NK-92 treated with Interleukin-12 subunit alpha and Interleukin-12 subunit beta, amount 100 ng/mL, for 24 hours (cell line): ENCODE measurements at regions not wholly inside any gene's neighbourhood (a gene's known extent, or its start where the extent isn't known, plus 50 kb on each side); places are given as distances from the start of the nearest gene placed in this dataset.
"Not testable (repeated sequence)": the region's sequence is repeated elsewhere in the genome, so short reads cannot be mapped to it uniquely, and the experiment has no call there.

ENCODE experiments used
- DNase-seq: peaks from one replicate; lab custom pipeline; 2025; lab: John Stamatoyannopoulos, UW

DNA sequence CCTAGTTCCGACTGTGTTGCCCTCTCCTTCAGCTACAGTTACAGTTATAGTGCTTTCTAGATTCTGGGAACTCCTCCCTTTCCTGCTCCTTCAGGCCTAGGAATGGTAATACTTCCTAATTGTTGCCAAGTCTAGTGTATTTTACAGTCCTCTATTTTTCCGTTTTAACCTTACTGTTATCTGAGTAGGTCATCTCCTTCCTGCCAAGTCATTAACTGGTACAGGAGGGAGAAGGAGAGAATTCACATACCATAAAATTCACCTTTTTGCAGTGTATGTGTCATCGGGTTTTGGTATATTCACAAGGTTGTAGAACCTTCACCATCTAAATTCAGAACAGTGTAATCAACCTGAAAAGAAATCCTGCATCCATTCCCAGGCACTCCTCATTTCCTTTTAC is 335.4 kb upstream of the MEF2C start:
- DNase-seq = no peak

DNA sequence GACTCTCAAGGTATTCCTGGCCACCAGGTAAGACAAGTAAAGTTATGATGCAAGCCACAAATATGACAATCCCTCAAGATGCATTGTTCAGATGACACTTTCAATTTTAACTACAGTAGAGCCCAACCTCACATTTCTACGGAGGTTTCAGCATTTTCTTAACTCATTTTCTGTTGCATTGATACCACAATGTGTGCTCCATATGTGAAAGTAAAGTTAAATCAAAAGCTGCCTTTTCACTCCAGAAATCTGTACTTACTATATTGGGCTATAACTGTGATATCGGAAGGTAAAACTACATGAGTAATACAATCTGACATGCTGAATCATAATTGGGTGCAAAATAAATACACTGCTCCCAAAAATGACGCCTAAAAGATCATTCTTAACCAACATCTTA is 333.6 kb upstream of the MEF2C start:
- no peak for DNase-seq

DNA sequence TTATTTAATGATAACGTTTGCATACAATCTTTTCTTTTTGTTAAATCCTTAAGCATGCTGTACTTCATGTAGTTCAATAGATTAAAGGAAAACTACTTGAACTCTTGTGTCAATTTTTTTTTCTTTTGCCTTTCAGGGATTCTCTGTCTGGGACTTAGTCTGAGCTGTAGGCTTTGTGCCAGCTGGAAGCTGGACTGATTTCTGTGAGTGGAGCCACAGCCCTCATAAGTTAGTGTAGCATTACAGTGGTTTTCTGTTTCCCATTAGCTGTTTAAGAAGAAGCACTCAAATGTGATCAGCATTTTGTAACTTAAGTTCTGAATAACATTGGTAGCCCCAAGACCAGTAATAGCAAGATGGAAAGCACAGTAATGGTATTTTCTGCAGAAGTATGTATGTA is 330.6 kb upstream of the MEF2C start:
- DNase-seq = no peak

DNA sequence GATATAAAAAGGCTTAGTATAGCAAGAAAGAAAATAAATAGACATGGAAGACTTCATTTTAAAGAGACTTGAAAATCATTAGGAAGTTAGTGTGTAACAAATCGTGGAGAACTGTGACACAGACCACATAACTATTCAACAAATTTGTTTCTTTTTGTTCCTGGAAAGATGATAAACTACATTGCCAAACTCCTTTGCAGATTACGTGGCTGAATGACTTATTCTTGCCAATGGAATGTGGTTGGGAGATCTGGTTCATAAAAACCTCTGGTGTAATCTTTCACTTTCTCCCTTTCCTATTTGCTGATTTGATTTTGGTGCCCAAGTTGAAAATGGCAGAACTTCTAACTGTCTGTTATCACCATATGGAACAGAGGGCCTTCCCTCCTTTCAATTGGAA is 328.9 kb upstream of the MEF2C start:
- no peak for DNase-seq

DNA sequence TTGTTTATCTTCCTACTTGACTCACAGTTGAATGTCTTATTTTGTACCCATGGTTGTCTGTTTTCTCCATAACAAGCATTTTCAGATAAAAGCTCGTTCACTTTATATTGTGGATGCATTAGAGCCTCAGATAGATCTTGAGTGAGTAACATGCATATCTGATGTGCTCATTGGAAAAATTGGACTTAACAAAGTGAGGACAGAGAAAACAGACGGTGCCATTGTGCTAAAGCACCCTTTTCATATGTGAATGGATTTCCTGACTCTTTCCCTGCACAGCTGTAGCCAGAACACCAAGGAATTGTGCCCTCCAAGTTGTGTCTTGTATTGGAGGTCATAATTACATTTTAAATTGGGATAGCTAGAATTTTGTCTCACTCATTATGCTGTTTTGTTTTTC is 325.8 kb upstream of the MEF2C start:
- DNase-seq = no peak

DNA sequence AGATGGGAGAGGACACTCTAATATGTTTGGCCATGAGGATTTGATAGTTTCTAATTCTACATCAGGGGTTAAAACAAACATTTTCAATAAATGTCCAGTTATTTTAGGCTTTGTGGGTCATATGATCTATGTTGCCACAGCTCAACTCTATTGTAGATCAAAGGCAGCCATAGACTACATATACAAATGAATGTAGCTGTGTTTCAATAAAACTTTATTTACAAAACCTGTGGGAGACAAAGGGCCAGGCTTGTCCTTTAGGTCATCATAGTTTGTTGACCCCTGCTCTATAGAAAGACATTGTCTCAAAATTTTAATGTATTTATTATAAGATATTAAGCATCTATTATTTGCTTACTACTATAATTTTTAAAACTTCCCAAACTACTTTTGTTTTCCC is 325.4 kb upstream of the MEF2C start:
- no peak for DNase-seq

DNA sequence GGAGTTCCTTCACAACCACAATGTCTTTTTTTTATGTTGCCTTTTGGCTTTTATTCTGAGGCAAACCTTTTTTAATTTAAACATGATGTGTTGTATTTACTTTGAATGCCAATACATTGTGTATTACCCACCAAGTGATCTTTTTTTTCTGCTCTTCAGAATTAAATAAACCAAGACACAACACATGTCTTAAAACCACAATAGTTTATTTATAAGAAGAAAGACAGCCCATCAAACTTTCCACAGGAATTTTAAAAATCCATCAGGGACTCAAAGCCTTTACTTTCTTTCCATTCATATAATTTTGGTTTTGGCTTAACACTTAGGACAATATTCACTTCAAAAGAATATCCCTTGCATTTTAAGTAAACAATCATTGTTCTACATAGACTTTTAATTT is 321.8 kb upstream of the MEF2C start:
- DNase-seq = no peak

DNA sequence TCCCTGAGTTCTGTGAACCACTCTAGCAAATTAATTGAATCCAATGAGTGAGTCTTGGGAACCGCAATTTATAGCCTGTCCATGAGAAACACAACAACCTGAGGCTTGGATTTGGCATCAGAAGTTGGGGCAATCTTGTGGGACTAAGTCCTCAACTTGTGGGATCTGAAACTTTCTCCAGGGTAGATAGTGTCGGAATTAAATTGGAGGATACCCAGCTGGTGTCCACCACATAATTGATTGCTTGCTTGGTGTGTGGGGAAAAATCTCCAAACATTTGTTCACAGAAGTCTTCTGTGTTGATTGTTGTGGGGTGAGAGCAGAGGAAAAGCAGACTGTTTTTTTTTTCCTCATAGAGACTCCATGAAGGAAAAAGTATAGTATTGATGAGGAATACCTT is 320.6 kb upstream of the MEF2C start:
- DNase-seq = no peak

DNA sequence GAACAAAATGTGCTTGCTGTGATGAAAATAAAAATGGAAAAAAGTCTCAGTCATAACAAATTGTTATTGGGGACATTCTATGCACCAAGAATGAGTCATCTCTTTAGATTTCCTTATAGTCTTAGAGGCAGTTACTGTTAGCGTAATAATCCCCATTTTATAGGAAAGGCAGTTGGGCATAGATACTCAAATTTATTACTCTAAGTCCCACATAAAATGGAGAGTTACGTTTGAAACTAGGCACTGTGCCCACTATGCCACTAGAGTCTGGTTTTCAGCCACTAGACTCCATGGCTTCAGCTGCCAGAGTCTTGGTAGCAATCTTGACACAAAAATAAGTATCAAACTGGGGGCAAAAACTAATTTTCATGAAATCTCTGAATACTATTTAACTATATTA is 317.9 kb upstream of the MEF2C start:
- no peak for DNase-seq

DNA sequence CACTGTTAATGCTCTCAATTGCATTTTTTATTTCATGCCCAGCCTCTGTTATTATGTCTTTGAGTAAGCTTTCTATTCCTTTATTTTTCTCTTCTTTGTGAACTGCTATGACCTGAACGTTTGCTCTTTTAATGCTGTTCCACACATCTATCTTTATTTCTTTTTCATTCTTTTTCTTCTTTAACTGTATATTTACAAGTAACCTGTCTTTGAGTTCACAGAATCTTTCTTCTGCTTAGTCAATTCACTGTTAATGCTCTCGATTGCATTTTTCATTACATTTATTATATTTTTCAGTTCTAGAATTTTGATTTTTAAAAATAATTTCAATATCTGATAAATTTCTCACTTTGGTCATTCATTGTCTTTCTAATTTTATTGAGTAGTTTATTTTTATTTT is 316.3 kb upstream of the MEF2C start:
- DNase-seq = no peak

DNA sequence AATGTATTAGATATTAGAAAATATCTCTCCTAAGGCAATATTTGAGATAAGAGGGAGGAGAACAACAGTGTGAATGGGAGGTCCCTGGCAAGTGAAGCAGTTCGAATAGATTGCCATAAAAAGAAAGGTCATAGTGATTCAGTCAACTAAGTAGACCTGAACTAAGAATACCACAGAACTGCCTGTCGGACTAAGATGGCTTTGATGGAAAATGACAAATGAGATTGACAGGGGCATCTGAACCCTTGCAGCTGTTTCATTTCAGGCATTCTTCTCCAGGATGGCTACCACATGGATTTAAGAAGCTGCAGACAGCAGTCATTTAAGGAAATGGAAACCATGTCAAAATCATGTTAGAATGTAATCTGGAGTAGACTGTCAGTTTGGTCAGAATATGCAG is 308.4 kb upstream of the MEF2C start:
- no peak for DNase-seq

DNA sequence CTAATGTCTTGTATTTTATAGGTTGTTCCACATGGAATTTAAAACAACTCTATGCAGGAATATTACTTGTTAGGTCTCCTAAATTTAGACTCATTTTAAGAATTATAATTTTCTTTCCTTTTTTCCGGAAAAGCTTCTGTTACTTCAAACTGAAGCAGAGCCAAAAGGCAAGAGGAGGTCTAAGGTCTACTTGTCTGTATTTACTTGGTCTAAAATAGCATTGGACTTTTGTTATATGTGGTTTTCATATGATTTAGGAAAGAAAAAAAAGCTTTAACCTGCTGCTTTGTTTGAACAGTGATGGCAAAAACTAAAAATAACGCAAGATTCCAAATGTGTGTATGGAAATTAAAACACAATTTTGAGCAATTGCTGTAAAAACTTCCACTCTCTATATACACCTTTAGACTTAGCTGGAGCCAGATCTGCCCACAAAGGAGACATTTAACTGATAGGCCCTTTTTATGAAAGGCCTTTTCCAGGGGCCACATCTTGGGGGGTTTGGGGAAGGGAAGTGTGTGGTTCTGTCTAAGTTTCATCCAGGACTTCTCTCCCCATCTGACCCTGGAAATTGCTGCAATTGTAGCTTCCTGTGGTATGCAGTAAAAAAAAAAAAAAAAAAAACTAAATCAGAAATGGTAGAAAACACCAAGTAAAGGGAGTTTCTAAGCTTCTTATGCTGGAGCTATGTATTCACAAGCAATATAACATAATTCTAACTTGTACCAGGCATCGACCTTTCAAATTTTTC is 307.7 kb upstream of the MEF2C start:
- no peak for DNase-seq

DNA sequence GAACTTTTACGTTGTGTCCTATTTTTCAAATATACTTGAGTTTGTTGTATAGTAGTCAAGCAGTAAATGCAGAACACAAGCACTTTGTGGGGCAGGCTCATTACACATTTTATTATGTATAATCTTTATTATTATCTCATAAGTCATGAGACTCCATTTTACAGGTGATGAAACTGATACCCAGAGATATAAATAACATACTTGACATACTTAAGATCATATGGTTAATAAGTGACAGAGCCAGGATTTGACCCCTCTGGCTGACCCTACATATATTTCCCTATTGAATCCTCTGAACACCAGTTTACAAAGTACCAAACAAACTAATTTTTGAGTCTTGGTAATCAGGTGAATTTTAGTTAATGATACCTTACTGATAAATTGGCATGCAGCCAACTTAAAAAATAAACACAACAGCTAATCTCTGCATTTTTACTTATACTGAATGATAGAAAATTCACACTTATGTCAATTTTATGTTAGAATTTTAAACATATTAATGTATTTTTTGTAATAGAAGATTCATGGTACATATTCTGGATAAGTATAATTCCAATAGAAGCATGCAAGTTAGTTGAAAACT is 305.0 kb upstream of the MEF2C start:
- DNase-seq = no peak

DNA sequence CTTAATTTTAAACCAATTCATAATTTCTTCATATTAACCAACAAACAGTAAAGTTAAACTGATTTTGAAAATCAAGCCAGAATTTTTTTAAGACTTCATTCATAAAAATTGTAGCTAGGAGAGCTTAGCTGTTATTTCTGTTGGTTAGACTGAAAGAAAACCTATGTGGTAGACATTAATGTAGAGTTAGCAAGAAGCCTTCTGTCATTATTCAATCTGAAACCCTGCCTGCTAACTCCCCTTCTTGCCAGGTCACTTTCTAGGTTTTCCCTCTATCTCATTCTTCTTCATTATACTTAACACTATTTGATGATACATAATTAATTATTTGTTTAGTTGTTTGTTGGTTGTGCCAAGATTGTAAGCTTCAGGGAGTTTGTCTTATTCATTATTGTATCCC is 304.3 kb upstream of the MEF2C start:
- no peak for DNase-seq

DNA sequence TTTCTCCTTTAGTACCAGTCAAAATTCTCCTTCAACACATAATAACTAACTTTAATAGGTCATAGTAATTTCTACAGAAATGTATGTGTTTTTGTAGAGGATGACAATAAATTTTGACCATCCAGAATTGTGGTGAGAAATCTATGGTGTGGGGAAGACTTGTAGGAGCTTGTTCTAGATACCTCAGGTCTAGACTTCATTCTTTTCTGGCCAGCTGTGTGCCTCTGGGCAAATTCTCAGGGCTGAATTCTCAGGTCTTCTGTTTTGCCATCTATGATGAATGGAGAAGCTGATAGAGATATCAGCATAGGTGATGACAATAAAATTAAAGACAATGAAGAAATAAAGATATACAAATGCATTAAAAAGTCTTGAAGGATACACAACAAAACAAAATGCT is 298.6 kb upstream of the MEF2C start:
- DNase-seq = no peak

DNA sequence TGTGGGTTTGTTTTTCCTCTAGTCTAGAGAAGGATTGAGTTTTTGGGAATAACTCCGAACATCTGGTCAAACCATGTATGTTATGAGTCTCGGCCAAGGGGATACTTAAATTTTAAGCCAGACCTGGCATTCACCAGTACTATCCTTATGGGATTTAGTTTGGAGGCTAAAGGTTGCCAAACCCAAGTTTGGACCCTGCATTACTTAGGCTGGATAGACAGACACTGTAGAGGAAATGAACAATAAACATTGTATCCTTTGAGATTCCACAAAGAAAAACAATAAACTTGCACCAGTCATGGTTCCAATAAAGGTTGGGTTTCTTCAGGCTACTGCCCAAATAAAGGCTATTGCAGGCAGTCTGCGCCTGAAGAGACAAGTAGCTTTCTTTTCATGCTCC is 296.7 kb upstream of the MEF2C start:
- no peak for DNase-seq

DNA sequence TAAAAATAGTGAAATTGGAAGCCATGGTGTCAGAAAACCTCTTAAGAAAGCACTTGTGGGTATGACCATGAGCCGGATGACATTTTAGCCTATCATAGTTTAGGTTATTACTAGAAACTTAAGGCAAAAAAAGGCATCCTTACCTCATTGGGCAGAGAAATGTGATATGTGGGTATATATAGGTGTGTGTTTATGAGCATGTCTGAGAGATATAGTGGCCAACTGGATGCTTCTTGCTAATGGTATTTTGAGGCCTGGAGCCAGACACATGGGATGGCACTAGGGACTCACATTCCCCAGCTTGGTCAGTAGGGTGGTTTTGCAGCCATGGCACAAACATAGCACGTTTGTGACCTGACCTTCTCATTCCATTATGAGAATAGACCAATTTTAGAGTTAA is 295.6 kb upstream of the MEF2C start:
- DNase-seq = no peak

DNA sequence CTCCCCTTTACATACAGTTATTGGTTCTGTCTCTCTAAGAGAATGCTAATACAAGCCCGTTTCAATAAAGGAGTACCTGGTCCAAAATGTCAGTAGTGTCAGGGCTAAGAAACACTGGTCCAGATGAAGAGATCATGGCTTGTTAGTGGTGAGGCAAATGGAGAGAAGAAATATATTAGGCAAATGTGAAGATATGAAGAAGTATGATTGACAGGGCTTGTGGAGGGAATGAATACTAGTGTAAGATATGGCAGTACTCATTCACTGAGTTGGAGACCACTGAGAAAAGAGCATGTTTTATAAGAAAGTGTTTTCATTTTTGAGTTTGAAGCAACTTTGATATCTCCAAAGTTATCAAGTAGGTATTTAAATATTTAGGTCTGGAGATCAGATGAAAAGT is 290.5 kb upstream of the MEF2C start:
- no peak for DNase-seq

DNA sequence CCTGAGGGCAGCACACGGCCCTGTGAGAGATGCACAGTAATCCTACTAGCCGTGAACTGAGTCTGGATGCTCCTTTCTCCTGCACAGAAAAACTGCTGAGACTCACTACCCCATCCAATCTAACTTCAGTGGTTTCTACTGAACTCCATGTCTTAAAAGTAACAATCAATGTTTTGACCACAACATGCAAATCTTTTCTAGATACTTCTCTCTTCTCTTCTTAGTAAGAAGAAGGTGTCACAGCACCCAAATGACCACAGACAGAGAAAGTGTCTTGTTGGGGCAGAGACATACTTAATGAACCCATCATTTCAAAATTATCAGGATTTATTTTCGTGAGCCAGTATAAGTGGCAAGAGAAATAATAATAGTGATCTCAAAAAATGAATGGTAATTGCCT is 285.8 kb upstream of the MEF2C start:
- no peak for DNase-seq

DNA sequence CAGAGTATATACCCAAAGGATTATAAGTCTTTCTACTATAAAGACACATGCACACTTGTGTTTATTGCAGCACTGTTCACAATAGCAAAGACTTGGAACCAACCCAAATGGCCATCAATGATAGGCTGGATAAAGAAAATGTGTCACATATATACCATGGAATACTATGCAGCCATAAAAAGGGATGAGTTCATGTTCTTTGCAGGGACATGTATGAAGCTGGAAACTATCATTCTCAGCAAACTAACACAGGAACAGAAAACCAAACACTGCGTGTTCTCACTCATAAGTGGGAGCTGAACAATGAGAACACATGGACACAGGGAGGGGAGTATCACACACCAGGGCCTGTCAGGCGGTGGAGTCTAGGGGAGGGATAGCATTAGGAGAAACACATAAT is 281.7 kb upstream of the MEF2C start:
- not testable (repeated sequence) for DNase-seq

DNA sequence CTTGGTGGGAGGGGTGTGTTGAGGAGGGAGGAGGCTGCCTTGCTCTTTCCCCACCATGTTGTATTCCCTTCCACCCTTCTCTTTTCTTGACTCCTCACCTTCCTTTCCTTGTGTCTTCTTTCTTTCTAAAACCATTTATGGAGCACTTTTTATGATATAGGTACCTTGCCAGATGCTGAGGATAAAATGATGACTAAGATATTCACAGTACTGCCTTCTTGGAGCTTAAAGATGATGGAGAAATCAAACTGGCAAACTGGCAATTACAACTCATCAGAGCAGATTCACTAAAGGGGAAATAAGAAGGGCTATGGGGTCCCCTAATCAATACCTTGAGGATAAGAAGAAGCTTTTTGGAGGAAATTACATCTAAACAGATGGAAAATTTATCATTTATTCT is 273.2 kb upstream of the MEF2C start:
- no peak for DNase-seq

DNA sequence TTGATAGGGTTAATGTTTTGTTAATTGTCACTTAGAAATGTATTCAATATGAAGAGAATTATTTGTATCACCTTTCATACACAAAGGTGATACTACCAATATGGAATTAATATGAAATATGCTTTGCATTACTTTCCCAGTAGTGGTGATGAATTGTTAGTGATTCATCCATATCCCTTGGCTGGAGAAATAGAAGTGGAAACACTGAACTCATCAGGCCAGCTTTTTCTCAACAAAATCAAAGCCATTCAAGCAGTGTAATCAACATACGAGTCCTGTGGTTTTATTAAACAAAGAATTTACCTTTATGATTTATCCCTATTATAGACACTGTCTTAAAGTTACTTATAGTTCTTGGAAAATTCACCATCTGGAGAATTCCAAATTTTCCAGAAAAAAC is 264.0 kb upstream of the MEF2C start:
- no peak for DNase-seq

DNA sequence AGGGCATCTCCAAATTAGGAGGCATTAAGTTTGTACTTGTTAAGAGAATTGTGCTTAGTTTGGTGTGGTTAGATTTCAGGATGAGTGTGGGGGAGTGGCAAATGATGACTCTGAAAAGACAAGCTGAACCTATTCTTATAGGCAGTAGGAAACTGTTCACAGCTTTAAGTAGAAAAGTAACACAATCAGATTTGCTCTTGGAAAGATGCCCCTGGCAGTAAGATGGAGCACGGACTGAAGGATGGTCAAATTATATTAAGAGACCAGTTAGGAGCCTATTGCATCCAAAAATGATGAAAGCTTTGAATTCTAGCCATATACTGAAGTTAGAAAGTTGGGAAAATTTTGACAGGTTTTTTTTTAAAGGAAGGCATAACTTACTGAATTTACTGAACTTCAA is 254.2 kb upstream of the MEF2C start:
- no peak for DNase-seq

DNA sequence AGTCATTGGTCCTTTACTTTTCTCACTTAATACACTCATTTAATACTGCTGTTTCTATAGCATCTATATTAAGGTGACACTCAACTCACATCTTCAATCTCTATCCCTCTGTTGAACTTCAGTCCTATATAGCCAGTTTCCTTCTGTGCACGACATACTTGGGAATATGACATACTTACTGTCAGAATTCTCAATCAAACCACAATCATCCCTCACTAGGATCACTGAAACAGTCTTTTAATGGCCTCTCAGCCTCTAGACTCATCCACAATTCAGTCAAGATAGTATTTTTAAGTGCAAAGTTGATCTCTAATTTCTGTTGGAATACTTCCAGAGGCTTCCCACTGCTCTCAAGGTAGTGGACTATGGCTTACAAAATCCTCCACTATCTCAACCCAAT is 251.0 kb upstream of the MEF2C start:
- DNase-seq = no peak
